GM23338 (cell line): ENCODE measurements at regions not wholly inside any gene's neighbourhood (a gene's known extent, or its start where the extent isn't known, plus 50 kb on each side); places are given as distances from the start of the nearest gene placed in this dataset.

Source experiments
- EZH2 ChIP-seq: fragments of 200-600 bp; sonication (generic); IDR thresholded peaks from one replicate; pipeline ENCODE4 v1.8.0; 2017; ENCODE audit warnings: antibody characterized with exemption, mild to moderate bottlenecking, low read depth; ENCODE audit not compliant: unreplicated experiment
- EZH2phosphoT487 ChIP-seq: fragments of 200-600 bp; sonication (generic); IDR thresholded peaks from one replicate; pipeline ENCODE4 v1.8.1; 2018; ENCODE audit warnings: antibody characterized with exemption; ENCODE audit not compliant: unreplicated experiment
- JUNB ChIP-seq: IDR thresholded peaks from one replicate; pipeline ENCODE4 v1.6.1; 2016; ENCODE audit warnings: antibody characterized with exemption; ENCODE audit not compliant: unreplicated experiment
- POLR2AphosphoS5 ChIP-seq: IDR thresholded peaks from 2 replicates; pipeline ENCODE4 v1.6.1; 2016; ENCODE audit warnings: antibody characterized with exemption, low read depth
- REST ChIP-seq: IDR thresholded peaks from one replicate; pipeline ENCODE4 v1.6.1; 2018; ENCODE audit warnings: antibody characterized with exemption; ENCODE audit not compliant: unreplicated experiment
- ZNF114 ChIP-seq: fragments of 250-450 bp; sonication (Bioruptor Pico); IDR thresholded peaks from 2 replicates; pipeline ENCODE4 v1.5.0; 2020; ENCODE audit warnings: mild to moderate bottlenecking, moderate library complexity
- TF ChIP-seq, protein P1 (sequence below), 2 experiments: fragments of 200-600 bp in 1 of 2; sonication (generic) in 1 of 2; conservative IDR thresholded peaks; 2 replicates each; pipeline versions ENCODE4 v1.5.1 to v1.6.1; 2016 to 2017; ENCODE audit warnings: antibody characterized with exemption in 2 of 2, low read depth in 2 of 2, mild to moderate bottlenecking in 2 of 2, moderate library complexity in 1 of 2

GRCh38 chr14:38431156-38431555, 175.3 kb upstream of the CLEC14A start:
- TF ChIP-seq, protein P1, sequence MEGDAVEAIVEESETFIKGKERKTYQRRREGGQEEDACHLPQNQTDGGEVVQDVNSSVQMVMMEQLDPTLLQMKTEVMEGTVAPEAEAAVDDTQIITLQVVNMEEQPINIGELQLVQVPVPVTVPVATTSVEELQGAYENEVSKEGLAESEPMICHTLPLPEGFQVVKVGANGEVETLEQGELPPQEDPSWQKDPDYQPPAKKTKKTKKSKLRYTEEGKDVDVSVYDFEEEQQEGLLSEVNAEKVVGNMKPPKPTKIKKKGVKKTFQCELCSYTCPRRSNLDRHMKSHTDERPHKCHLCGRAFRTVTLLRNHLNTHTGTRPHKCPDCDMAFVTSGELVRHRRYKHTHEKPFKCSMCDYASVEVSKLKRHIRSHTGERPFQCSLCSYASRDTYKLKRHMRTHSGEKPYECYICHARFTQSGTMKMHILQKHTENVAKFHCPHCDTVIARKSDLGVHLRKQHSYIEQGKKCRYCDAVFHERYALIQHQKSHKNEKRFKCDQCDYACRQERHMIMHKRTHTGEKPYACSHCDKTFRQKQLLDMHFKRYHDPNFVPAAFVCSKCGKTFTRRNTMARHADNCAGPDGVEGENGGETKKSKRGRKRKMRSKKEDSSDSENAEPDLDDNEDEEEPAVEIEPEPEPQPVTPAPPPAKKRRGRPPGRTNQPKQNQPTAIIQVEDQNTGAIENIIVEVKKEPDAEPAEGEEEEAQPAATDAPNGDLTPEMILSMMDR (conservative IDR thresholded peaks at IDR 0.05; ENCODE audit: low read depth in 2 of 2), result no peak
- TF ChIP-seq REST (no peak), POLR2AphosphoS5 (no peak), JUNB (no peak), EZH2phosphoT487 (no peak), EZH2 (no peak), ZNF114 (no peak)
